Lower leg skin (tissue), 3 donors: ENCODE measurements at regions not wholly inside any gene's neighbourhood (a gene's known extent, or its start where the extent isn't known, plus 50 kb on each side); places are given as distances from the start of the nearest gene placed in this dataset.

Source experiments
- POLR2A ChIP-seq, 2 donors: fragments of 450-650 bp; IDR thresholded peaks; one replicate each; pipeline ENCODE4 v1.6.1; 2016 to 2017; ENCODE audit warnings: antibody characterized with exemption in 2 of 2, mild to moderate bottlenecking in 1 of 2, moderate library complexity in 1 of 2
- TF ChIP-seq, protein P1 (sequence below), 3 donors: fragments of 450-650 bp; IDR thresholded peaks; one replicate each; pipeline ENCODE4 v1.5.1; 2016; ENCODE audit warnings: antibody characterized with exemption in 3 of 3, mild to moderate bottlenecking in 3 of 3, moderate library complexity in 2 of 3

- TF ChIP-seq, protein P1, sequence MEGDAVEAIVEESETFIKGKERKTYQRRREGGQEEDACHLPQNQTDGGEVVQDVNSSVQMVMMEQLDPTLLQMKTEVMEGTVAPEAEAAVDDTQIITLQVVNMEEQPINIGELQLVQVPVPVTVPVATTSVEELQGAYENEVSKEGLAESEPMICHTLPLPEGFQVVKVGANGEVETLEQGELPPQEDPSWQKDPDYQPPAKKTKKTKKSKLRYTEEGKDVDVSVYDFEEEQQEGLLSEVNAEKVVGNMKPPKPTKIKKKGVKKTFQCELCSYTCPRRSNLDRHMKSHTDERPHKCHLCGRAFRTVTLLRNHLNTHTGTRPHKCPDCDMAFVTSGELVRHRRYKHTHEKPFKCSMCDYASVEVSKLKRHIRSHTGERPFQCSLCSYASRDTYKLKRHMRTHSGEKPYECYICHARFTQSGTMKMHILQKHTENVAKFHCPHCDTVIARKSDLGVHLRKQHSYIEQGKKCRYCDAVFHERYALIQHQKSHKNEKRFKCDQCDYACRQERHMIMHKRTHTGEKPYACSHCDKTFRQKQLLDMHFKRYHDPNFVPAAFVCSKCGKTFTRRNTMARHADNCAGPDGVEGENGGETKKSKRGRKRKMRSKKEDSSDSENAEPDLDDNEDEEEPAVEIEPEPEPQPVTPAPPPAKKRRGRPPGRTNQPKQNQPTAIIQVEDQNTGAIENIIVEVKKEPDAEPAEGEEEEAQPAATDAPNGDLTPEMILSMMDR (IDR thresholded peaks at IDR 0.05): no peak
- no peak for TF ChIP-seq POLR2A (IDR thresholded peaks at IDR 0.05)
Measured at GRCh38 chr7:11988186-11988585, 156.2 kb upstream of the THSD7A start.
